ENCODE measurements at regions not wholly inside any gene's neighbourhood (a gene's known extent, or its start where the extent isn't known, plus 50 kb on each side); places are given as distances from the start of the nearest gene placed in this dataset.
A peak's percentile ranks its signal among the peaks of the same experiment; 100 is the strongest.

DNA sequence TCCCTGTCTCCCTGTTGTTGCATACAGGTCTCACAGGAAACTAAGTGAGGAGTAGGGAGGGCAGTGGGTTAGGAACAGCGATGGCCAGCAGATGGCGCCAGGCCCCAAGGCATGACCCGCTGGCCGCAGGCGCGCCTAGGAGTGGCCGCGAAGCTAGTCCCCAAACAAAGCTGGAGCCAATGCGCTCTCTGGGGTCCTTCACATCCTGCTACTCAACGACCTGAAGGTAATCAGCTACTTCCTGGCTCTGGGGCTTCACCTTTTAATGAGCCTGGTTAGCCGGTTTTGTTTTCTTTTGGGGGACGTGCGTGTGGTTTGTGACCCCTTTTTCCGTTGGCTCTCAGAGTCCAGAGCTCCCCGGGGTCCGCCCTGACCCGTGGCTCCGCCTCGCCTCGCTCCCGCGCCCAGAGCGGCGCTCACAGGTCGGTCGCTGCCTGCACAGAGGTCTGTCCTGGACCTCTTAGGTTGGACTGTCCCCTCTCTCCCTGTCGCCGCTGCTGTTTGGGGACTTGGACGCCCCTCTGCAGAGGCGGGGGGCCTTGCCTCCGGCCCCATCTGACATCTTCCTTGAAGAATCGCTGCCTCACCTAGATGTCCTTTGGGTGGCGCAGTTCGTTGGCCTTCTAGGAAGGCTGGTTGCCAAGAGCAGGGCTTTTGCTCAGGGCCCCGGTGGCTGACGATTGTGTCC is 62.2 kb upstream of the GTF3A start (continued):
- TF ChIP-seq, protein P1, sequence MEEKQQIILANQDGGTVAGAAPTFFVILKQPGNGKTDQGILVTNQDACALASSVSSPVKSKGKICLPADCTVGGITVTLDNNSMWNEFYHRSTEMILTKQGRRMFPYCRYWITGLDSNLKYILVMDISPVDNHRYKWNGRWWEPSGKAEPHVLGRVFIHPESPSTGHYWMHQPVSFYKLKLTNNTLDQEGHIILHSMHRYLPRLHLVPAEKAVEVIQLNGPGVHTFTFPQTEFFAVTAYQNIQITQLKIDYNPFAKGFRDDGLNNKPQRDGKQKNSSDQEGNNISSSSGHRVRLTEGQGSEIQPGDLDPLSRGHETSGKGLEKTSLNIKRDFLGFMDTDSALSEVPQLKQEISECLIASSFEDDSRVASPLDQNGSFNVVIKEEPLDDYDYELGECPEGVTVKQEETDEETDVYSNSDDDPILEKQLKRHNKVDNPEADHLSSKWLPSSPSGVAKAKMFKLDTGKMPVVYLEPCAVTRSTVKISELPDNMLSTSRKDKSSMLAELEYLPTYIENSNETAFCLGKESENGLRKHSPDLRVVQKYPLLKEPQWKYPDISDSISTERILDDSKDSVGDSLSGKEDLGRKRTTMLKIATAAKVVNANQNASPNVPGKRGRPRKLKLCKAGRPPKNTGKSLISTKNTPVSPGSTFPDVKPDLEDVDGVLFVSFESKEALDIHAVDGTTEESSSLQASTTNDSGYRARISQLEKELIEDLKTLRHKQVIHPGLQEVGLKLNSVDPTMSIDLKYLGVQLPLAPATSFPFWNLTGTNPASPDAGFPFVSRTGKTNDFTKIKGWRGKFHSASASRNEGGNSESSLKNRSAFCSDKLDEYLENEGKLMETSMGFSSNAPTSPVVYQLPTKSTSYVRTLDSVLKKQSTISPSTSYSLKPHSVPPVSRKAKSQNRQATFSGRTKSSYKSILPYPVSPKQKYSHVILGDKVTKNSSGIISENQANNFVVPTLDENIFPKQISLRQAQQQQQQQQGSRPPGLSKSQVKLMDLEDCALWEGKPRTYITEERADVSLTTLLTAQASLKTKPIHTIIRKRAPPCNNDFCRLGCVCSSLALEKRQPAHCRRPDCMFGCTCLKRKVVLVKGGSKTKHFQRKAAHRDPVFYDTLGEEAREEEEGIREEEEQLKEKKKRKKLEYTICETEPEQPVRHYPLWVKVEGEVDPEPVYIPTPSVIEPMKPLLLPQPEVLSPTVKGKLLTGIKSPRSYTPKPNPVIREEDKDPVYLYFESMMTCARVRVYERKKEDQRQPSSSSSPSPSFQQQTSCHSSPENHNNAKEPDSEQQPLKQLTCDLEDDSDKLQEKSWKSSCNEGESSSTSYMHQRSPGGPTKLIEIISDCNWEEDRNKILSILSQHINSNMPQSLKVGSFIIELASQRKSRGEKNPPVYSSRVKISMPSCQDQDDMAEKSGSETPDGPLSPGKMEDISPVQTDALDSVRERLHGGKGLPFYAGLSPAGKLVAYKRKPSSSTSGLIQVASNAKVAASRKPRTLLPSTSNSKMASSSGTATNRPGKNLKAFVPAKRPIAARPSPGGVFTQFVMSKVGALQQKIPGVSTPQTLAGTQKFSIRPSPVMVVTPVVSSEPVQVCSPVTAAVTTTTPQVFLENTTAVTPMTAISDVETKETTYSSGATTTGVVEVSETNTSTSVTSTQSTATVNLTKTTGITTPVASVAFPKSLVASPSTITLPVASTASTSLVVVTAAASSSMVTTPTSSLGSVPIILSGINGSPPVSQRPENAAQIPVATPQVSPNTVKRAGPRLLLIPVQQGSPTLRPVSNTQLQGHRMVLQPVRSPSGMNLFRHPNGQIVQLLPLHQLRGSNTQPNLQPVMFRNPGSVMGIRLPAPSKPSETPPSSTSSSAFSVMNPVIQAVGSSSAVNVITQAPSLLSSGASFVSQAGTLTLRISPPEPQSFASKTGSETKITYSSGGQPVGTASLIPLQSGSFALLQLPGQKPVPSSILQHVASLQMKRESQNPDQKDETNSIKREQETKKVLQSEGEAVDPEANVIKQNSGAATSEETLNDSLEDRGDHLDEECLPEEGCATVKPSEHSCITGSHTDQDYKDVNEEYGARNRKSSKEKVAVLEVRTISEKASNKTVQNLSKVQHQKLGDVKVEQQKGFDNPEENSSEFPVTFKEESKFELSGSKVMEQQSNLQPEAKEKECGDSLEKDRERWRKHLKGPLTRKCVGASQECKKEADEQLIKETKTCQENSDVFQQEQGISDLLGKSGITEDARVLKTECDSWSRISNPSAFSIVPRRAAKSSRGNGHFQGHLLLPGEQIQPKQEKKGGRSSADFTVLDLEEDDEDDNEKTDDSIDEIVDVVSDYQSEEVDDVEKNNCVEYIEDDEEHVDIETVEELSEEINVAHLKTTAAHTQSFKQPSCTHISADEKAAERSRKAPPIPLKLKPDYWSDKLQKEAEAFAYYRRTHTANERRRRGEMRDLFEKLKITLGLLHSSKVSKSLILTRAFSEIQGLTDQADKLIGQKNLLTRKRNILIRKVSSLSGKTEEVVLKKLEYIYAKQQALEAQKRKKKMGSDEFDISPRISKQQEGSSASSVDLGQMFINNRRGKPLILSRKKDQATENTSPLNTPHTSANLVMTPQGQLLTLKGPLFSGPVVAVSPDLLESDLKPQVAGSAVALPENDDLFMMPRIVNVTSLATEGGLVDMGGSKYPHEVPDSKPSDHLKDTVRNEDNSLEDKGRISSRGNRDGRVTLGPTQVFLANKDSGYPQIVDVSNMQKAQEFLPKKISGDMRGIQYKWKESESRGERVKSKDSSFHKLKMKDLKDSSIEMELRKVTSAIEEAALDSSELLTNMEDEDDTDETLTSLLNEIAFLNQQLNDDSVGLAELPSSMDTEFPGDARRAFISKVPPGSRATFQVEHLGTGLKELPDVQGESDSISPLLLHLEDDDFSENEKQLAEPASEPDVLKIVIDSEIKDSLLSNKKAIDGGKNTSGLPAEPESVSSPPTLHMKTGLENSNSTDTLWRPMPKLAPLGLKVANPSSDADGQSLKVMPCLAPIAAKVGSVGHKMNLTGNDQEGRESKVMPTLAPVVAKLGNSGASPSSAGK (IDR thresholded peaks at IDR 0.05) = no peak; the same call in 1 of the 2 replicates
- TF ChIP-seq NR3C1 (CRISPR knock-in tag; IDR thresholded peaks at IDR 0.05) = no peak
- TF ChIP-seq, protein P2, sequence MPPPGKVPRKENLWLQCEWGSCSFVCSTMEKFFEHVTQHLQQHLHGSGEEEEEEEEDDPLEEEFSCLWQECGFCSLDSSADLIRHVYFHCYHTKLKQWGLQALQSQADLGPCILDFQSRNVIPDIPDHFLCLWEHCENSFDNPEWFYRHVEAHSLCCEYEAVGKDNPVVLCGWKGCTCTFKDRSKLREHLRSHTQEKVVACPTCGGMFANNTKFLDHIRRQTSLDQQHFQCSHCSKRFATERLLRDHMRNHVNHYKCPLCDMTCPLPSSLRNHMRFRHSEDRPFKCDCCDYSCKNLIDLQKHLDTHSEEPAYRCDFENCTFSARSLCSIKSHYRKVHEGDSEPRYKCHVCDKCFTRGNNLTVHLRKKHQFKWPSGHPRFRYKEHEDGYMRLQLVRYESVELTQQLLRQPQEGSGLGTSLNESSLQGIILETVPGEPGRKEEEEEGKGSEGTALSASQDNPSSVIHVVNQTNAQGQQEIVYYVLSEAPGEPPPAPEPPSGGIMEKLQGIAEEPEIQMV (tag; conservative IDR thresholded peaks at IDR 0.05; ENCODE audit: low read depth) = peak; percentile 91
- no peak for TF ChIP-seq ELF1 (tag; IDR thresholded peaks at IDR 0.05)
- TF ChIP-seq, protein P3, sequence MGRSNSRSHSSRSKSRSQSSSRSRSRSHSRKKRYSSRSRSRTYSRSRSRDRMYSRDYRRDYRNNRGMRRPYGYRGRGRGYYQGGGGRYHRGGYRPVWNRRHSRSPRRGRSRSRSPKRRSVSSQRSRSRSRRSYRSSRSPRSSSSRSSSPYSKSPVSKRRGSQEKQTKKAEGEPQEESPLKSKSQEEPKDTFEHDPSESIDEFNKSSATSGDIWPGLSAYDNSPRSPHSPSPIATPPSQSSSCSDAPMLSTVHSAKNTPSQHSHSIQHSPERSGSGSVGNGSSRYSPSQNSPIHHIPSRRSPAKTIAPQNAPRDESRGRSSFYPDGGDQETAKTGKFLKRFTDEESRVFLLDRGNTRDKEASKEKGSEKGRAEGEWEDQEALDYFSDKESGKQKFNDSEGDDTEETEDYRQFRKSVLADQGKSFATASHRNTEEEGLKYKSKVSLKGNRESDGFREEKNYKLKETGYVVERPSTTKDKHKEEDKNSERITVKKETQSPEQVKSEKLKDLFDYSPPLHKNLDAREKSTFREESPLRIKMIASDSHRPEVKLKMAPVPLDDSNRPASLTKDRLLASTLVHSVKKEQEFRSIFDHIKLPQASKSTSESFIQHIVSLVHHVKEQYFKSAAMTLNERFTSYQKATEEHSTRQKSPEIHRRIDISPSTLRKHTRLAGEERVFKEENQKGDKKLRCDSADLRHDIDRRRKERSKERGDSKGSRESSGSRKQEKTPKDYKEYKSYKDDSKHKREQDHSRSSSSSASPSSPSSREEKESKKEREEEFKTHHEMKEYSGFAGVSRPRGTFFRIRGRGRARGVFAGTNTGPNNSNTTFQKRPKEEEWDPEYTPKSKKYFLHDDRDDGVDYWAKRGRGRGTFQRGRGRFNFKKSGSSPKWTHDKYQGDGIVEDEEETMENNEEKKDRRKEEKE (IDR thresholded peaks at IDR 0.05; ENCODE audit: borderline replicate concordance in 1 of 2, control insufficient read depth in 1 of 2, low read depth in 2 of 2, low read length in 1 of 2) = no peak
- no peak for TF ChIP-seq SOX6 (IDR thresholded peaks at IDR 0.05)
- TF ChIP-seq RBM15 (IDR thresholded peaks at IDR 0.05; ENCODE audit: insufficient read depth, low read length) = no peak
- no peak for TF ChIP-seq MIER1 (IDR thresholded peaks at IDR 0.05; ENCODE audit: low read depth)
- TF ChIP-seq GABPB2 (CRISPR knock-in tag; conservative IDR thresholded peaks at IDR 0.05) = no peak
- no peak for TF ChIP-seq GTF2F1 (IDR thresholded peaks at IDR 0.05; ENCODE audit: low read depth, low read length)
- peak; percentile 72 to 86 for TF ChIP-seq RAD21 (CRISPR knock-in tag; conservative IDR thresholded peaks at IDR 0.05 in 1 of 2, IDR thresholded peaks at IDR 0.05 in 1 of 2)
